ENCODE measurements at regions not wholly inside any gene's neighbourhood (a gene's known extent, or its start where the extent isn't known, plus 50 kb on each side); places are given as distances from the start of the nearest gene placed in this dataset.

DNA sequence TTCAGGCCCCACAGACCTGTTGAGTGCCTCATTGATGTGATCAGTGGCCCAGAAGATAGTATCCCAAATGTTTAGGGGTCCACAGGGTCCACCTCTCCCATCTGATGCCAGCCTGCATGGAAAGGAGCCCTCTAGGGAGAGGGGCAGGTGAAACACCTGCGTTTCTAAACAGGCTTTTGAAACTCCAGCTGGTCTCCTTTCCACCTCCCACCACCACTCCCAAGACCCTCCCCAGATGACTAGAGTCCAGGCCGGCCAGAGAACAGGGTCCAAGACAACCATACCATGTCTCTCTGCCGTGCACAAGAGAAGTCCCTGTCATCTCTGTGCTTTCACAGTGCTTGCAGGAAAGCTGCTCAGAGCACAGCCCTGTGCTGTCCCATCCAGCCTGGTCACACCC is 105.0 kb upstream of the NANOS1 start:
- TF ChIP-seq, protein P1, sequence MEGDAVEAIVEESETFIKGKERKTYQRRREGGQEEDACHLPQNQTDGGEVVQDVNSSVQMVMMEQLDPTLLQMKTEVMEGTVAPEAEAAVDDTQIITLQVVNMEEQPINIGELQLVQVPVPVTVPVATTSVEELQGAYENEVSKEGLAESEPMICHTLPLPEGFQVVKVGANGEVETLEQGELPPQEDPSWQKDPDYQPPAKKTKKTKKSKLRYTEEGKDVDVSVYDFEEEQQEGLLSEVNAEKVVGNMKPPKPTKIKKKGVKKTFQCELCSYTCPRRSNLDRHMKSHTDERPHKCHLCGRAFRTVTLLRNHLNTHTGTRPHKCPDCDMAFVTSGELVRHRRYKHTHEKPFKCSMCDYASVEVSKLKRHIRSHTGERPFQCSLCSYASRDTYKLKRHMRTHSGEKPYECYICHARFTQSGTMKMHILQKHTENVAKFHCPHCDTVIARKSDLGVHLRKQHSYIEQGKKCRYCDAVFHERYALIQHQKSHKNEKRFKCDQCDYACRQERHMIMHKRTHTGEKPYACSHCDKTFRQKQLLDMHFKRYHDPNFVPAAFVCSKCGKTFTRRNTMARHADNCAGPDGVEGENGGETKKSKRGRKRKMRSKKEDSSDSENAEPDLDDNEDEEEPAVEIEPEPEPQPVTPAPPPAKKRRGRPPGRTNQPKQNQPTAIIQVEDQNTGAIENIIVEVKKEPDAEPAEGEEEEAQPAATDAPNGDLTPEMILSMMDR (conservative IDR thresholded peaks at IDR 0.05 in 1 of 2, IDR thresholded peaks at IDR 0.05 in 1 of 2; ENCODE audit: low read depth in 1 of 2, low read length in 2 of 2) = no peak
- TF ChIP-seq EZH2 (IDR thresholded peaks at IDR 0.05; ENCODE audit: low read length, missing control alignments) = no peak

Data from fibroblast of lung (primary cell).